ENCODE measurements at regions not wholly inside any gene's neighbourhood (a gene's known extent, or its start where the extent isn't known, plus 50 kb on each side); places are given as distances from the start of the nearest gene placed in this dataset.
"Not testable (repeated sequence)": the region's sequence is repeated elsewhere in the genome, so short reads cannot be mapped to it uniquely, and the experiment has no call there.

DNA sequence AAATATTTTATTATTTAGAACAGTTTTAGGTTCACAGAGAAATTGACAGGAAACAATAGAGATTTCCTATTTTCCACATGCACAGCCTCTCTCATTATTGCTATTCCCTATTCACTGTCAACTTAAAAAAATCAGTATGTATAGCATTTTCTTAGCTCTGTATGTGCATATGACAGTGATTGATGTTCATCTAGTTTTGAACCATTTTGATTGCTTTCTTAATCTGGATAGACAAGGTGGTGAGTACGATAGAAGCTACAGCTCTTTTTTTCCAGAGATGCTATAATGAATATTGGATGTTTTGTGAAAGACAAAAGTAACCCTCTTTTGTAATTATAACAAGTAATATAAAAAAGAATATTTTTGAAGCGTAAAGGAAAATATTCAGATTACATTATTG, 201.2 kb upstream of the ARRDC3 start:
- no peak for DNase-seq (ENCODE audit: low read depth)

DNA sequence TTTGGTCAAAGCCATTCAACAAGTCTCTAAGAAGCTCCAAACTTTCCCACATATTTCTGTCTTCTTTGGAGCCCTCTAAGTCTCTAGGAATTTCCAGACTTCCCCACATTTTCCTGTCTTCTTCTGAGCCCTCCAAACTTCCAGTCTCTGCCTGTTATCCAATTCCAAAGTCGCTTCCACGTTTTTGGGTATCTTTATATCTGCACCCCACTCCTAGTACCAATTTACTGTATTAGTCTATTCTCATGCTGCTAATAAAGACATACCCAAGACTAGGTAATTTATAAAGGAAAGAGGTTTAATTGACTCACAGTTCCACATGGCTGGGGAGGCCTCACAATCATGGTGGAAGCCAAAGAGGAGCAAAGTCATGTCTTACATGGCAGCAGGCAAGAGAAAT, 182.9 kb upstream of the ARRDC3 start:
- not testable (repeated sequence) for DNase-seq (ENCODE audit: low read depth)

DNA sequence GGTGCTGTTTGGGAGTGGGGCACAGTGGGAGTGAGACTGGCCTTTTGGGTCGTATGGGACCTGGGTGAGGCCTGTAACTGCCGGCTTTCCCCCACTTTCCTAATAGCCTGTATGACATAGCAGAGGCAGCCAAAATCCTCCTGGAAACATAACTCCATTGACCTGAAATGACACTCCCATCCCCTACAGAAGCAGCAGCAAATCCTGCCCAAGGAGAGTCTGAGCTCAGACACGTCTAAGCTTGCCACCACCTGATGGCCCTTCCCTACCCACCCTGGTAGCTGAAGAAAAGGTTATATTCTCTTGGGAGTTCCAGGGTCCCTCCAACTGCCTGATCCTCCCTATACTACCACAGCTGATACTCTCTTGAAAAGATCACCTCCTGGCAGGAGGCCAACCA, 179.8 kb upstream of the ARRDC3 start:
- no peak for DNase-seq (ENCODE audit: low read depth)

DNA sequence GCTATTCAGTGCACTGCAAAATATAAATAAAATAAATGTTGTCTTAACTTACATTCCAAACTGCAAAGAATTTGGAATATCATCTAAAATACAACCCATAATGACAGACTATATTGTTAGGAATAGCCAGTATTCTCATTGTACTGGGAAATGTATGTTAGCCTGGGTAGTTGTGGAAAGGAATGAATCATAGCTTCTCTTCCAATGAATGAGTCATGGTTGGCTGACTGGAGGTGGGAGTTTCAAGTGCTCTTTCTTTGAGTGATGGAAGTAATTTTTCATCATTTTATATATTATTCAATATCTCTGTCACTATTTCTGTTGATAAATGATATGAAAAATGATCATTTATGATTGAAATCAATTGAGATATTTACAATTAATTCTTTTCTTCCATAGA, 158.6 kb upstream of the ARRDC3 start:
- no peak for DNase-seq (ENCODE audit: low read depth)

DNA sequence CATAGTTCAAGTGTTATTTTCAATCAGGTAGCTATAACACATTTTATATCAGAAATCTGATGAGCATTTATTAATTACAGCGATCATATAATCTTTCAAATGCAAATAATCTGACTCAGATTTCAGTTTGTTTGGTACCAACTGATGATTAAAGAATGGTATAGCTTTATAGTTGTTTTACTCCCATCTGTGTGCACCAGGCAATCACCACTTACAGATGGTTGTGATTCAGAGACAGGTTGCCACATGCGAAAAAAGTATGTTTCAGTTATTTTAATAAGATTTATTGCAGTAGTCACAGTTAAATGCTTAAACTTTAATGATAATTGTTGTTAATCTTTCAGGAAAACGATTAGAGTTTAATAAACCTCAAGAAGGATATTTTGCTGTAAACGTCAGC, 155.1 kb upstream of the ARRDC3 start:
- no peak for DNase-seq (ENCODE audit: low read depth)

DNA sequence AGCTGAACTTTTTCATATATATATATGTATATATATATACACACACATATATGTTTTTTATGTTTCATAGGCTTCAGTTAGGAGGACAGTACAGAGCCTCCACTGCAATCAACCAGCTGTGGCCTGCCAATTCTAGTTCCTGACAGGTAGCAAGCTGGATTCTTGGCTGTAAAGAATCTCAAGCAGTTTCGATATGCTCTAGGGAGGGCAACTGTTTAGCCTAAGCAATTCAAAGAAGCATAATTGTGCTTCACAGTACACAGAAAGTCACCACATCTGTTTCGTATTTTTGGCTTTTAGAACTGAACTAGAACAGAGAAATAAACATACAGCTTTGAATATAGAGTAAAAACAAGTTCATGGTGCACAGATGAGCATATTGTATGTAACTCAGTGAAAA, 152.4 kb upstream of the ARRDC3 start:
- DNase-seq (ENCODE audit: low read depth), result no peak

DNA sequence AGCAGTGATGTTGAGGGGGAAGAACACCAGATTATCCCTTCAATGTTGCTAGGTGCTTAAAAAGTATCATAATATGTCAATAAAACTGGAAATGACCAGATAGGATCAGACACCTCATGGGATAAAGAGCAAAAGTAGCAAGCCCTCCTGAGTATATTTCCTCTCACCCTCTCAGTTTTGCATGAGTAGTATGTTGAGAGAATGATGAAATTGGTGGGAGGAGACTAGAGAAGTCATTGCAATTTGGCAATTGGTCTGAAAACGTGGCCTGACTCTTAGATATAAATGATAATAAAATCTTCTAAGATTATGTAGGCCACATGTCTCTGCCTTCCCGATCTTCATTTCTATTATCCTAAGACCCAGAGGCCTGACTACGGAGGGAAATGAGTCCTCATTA, 151.2 kb upstream of the ARRDC3 start:
- no peak for DNase-seq (ENCODE audit: low read depth)

DNA sequence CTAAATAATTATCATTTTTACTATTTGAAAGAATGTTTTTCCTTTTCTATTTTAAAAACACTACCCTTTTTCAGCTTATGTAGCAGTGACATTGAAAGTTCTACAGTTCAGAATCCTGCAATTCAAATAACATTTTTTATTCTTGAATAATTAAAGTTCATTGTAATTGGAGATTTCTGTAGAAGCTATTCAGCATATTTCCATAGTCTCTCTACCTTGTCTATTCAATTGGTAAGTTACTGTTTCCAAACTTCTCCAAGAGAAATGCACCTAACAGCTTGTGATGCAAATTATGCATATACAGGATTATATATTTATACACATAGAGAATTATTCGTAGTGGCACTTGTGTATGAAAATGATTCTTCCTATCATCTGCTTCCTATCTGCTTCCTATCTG, 149.7 kb upstream of the ARRDC3 start:
- DNase-seq (ENCODE audit: low read depth), result no peak

DNA sequence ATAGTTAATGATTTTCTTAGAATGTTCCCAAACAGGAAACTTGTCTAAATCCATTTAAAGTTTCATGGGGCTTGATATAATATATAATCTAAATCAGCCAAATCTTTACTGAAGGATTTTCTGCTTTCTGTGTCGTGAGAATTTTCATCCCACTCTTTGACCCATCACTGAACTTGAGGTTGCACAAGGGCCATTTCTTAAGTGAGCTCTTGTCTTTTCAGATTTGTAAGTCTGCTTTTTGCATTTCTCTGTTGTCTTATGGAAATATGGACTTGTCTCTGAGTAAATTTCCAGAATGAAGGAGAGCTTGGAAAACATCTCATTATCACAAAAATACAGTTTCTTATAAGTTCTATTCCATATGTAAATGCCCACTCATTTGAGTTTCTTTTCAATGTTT, 149.2 kb upstream of the ARRDC3 start:
- no peak for DNase-seq (ENCODE audit: low read depth)

DNA sequence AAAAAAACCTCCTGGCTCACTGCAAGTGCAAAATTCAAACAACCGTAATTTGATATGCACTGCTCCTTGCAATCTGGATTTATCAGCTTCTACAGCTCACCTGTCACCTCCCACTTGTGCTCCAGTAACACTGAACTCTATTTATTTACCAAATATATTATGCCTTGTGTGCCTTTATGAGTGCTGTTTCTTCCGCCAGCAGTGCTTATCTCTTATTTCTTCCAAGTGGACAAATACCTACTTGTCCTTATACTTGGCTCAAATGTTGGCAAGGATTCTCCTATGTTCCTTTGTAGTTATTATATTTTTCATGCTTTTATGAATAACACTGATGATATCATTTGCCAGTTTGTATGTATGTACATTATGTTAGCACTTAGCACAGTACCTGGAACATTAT, 145.7 kb upstream of the ARRDC3 start:
- no peak for DNase-seq (ENCODE audit: low read depth)

DNA sequence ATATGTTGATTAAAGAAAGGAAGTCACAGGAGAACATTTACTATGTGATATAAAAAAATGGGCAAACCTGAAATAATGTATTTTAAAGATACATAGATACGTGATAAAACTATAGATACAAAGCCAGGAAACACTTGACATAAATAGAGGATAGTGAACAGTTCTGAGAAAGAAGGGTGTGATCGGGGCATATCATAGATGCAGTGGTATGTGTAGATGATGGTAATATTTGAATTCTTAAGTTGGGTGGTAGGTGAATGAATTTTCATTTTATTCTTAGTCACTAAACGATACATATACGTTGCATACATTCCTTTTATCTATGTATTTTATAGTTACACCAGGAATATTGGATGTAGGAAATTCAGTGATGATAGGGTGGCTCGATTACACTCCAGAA, 138.7 kb upstream of the ARRDC3 start:
- no peak for DNase-seq (ENCODE audit: low read depth)

DNA sequence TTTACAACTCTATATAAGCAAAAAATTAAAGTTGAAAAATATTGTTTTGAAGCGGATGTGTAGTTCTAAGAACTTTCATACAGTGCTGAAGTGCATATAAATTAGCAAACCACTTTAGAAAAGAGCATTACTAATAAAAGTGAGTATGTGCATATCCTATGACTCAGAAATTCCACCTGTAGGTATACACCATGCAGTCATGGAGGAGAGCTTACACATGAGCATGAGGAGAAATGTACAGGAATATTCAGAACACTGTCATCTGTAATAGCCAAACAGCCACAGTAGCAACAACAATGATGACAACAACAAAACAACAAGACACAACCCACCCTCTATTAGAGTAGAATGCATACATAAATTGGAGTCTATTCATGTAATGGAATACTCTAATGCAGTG, 138.2 kb upstream of the ARRDC3 start:
- no peak for DNase-seq (ENCODE audit: low read depth)

DNA sequence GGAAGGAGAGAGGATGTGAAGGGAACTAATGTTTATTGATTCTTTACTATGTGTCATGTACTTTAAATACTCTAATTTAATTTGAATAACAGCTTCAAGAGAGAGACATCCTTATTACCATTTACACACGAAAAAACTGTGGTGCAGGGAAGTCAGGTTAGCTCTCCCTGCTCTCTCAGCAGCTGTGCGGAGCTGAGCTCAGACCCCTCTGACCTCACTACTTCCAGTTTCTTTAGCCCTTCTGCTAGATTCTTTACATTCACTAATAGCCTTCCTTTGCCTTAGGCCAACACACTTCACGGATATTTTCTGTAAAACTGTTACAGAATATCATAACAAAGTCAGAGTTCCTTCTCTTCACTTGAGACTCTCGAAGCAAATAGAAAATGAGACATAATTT, 131.3 kb upstream of the ARRDC3 start:
- DNase-seq (ENCODE audit: low read depth), result no peak

DNA sequence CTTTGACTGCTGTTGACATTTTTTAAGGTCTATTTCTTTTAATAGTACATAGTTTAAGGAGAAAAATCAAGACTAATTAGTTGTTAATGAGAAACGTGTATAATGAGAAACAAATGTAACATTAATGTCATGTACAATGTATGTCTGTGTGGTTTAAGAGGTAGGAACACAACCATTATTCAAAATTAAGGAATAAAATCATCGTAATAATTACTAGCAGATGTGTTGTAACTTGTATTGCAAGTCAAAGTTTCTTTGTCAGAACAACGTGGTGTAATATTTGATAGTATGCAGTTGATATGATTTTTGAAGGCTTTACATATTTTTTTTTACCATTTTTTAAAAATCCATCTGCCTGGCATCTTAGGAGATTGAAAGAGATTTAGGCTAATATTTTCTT, 120.2 kb upstream of the ARRDC3 start:
- DNase-seq (ENCODE audit: low read depth), result no peak

DNA sequence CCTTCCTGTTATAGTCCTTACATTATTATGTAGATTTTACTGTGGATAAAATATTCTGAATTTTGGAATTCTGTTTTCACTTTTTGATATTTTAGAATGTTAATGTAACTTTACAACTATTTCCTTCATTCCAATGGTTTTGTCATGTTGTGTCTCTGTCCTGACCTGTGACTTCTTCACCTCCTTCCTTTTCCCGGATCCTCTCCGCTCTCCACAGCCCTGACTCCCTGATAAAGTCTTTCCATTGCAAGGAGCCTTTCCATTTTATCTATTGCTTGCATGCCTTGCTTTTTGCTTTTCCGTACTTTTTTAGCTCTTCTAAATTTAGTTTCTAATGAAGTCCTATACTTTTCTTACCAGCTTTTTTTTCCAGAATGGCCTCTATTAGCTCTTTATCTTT, 117.6 kb upstream of the ARRDC3 start:
- DNase-seq (ENCODE audit: low read depth), result no peak

DNA sequence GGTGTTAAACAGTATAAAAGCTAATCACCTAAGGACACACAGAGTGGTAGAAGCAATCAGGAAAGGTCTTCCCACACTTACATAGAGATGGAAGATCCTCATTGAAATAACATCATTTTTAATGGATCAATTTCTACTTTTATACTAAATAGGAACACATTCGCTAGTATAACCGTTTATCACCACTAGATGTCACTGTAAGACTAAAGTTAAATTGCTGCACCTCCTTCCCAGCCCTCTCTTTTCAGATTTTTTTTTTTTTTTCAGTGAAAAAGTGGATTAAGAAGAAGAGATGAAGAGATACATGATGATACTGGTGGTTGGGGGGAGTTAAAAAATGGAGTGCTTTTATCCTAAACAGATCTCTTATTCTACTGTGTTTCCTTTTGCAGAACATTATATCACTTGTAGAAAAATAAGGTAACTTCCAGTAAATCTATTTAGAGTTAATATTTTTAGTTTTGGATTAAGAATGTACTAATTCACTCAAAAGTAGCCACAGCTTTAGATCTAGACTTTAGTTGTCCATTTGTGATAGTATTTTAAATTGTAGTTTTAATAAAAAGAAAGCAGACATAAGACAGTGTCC, 116.9 kb upstream of the ARRDC3 start:
- peak; percentile 7 for DNase-seq (ENCODE audit: low read depth)

DNA sequence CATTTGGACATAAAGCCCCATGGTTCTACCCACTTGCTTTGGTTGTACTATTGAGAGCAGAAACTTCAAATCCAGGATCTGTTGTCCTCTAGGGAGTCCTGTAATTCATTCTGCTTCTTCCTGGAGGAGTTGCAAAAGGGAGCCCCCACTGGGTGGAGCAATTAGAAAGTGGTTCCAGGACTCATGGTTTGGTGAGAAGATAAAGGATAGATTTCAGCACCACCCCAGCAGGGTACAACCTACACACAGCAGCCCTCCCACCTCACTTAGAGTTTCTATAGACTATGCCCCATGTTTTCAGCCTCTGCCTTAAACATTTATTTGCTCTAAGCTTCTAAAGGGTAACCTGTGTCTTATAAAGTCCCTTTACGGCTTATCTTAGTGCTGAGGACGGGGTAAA, 112.6 kb upstream of the ARRDC3 start:
- DNase-seq (ENCODE audit: low read depth), result no peak

DNA sequence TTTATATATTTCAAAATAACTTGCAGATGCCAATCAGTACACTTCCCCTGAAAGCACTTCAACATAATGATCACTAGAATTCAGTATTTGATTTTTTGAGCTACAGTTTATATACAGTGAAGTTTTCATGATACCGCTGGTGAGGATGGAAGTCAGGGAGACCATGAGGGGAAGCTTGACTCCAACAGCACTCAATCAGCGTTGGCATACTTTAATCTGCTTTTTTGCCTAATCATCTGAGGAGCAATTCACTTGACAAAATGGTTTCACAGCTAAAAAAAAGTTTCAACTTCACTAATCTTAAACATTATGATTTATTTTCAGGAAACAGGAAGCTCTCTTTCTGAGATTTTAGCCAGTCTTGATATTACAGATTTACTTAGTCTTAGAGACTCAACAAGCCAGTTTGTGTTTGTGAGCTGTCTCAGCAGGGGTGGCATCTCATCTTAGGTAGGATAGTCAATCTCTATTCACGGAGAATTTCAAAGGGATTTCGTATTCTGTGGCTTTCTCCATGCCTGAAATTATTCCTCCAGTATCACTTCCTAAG, 111.4 kb upstream of the ARRDC3 start:
- DNase-seq (ENCODE audit: low read depth), result no peak

DNA sequence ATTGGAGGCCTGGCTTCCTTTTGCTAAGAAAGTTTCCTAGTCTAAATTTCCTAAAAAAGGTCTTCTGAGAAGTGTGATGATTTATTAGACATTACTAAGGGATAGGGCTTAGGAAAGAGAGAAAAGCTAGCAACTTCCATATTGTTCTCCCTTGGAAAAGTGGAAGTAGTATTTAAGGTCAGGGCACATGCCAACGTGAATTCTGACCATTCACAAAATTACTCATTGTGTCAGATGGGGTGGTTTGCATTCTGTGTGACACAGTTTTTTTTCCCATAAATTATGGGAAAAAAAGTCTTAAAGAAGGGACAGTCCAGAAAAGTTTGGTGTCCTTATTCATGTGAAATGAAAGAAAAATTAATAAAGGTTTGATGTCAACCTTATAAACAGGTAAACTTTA, 110.0 kb upstream of the ARRDC3 start:
- no peak for DNase-seq (ENCODE audit: low read depth)

DNA sequence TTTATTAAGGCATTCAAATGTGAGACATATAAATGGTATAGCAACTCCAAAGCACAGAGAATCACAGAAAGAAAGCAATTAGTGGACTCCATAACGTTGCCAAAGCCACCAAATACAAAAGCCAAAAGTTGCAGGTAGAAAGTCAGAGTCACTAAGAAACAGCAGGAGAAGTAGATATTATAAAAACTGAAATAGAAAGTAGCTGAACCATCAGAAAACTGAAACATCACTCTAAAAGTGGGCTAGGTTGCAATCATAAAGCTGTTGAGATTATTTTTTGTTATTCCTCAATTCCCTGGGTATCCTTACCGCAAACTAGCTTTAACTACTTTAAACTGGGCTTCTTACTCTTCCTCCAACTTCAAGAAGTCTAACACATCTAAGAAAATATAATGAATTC, 108.1 kb upstream of the ARRDC3 start:
- no peak for DNase-seq (ENCODE audit: low read depth)

DNA sequence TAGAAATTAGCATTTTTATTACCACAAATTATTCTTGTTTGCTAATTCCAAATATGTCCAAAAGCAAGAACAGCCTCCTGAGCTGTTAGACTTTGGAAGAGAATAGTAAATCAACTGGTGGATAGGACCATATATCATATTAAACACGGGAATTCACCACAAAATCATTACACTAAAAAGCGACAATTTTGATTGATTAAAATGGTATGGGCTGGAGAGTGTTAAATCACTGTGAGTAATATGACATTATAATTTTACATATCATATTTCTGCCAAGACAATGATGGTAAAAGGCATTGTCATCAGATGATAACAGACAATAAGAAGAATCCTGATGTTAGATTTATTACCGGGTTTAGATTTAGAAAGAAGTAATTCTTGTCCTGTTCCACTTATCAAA, 107.2 kb upstream of the ARRDC3 start:
- no peak for DNase-seq (ENCODE audit: low read depth)

DNA sequence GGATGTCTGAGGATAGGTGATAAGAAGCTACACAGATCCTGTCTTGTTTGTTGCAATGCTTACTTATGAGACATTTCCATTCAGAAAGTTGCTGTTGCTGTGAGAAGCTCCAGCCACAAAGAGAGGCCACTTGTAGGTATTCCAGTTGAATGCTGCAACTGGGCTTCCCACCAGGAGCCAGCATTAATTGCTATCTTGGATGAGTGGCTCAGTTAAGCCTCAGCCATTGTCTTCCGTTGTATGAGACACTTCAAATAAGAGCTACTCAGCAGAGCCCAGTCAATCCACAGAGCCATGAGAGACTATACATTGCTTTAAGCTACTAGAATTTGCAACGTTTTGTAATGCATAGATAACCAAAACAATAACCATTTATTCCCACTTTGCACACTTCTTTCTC, 104.3 kb upstream of the ARRDC3 start:
- no peak for DNase-seq (ENCODE audit: low read depth)

DNA sequence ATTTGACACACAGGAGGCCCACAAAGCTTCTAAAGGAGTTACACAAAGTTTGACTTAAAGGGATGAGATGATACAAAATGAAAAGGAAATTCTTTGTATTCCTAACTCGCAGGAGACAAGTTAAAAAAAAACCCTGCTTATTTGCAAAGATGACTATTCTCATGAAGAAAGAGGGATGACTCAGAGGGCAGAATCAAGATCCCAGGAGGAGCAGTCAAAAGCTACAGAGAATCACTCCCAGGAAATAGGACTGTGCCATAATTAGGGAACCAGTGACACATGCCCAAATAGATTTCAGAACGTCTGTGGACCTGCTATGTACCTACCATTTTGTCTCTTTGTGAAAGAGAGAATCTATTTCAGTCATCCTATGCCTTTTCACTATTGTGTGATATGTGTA, 103.5 kb upstream of the ARRDC3 start:
- DNase-seq (ENCODE audit: low read depth), result peak; percentile 7

DNA sequence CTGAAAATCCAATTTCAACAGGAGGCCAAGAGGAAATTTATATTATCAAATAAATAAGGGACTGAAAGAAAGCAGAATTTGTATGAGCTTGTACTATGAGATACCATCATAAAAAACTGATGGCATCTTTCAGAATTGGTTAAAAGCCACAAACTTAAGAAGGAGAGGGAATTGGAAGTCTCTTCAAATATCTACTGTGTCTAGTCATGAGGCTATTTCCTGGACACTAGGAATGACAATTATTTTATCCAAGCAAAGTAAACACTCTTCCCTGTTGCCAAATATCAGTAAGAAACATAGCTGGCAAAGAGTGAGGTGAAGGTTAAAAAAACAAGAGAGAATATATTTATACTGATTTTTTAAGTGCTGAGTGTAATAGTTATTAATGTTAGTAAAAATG, 101.5 kb upstream of the ARRDC3 start:
- no peak for DNase-seq (ENCODE audit: low read depth)

DNA sequence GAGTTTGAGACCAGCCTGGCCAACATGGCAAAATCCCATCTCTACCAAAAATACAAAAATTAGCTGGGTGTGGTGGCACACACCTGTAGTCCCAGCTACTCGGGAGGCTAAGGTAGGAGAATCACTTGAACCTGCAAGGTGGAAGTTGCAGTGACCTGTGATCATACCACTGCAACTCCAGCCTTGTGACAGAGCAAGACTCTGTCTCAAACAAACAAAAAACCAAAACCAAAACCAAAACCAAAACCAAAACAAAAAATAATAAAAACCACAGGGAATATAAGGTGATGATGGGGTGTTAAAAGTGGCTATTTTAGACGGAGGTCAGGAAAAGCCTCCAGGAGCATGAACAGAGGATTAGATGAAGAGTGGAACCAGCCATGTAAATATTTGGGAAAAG, 96.3 kb upstream of the ARRDC3 start:
- not testable (repeated sequence) for DNase-seq (ENCODE audit: low read depth)
